PC-9 (cell line): ENCODE measurements at regions not wholly inside any gene's neighbourhood (a gene's known extent, or its start where the extent isn't known, plus 50 kb on each side); places are given as distances from the start of the nearest gene placed in this dataset.

ENCODE experiments used
- BruUV-seq: library from RNA; stranded (reverse); fragments of 400-500 nt; replicated peaks from 2 replicates; lab custom pipeline; 2021; lab: Mats Ljungman, UMichigan
- CTCF ChIA-PET: fragments of 300-600 bp; sonication (Branson Sonifier 250); formaldehyde crosslinking; loops from one replicate; lab custom pipeline; 2022; ENCODE audit warnings: antibody characterized with exemption; lab: Charles Lee
- POLR2A ChIA-PET: fragments of 300-600 bp; sonication (Branson Sonifier 250); formaldehyde crosslinking; loops from one replicate; lab custom pipeline; 2022; ENCODE audit warnings: antibody characterized with exemption; ENCODE audit not compliant: unreplicated experiment; lab: Charles Lee
- DNase-seq, 2 experiments: peaks; one replicate each; pipeline versions ENCODE4 v3.0.0 to v3.0.0-alpha.2; 2015 to 2022; ENCODE audit warnings: mixed read lengths in 1 of 2
- H2AFZ ChIP-seq: fragments of 200-600 bp; sonication (generic); 2 replicates; pipeline ENCODE4 v1.8.1; 2017; ENCODE audit warnings: antibody characterized with exemption
- H3F3A ChIP-seq: fragments of 200-600 bp; sonication (generic); 2 replicates; pipeline ENCODE4 v1.8.1; 2017; ENCODE audit warnings: antibody characterized with exemption, mild to moderate bottlenecking, low read depth; ENCODE audit not compliant: insufficient read depth
- H3K27ac ChIP-seq: fragments of 200-600 bp; sonication (generic); 2 replicates; pipeline ENCODE4 v1.6.1; 2016; ENCODE audit warnings: mixed run types
- H3K27me3 ChIP-seq: fragments of 200-600 bp; sonication (generic); 2 replicates; pipeline ENCODE4 v1.6.1; 2016; ENCODE audit warnings: low read depth, mixed run types; ENCODE audit not compliant: insufficient read depth
- H3K36me3 ChIP-seq: fragments of 200-600 bp; sonication (generic); 2 replicates; pipeline ENCODE4 v1.6.1; 2016; ENCODE audit warnings: low read depth, mixed run types
- H3K4me1 ChIP-seq: fragments of 200-600 bp; sonication (generic); replicated peaks from 2 replicates; pipeline ENCODE4 v1.6.1; 2016; ENCODE audit warnings: mixed run types; ENCODE audit not compliant: insufficient read depth
- H3K4me2 ChIP-seq: fragments of 200-600 bp; sonication (generic); 2 replicates; pipeline ENCODE4 v1.6.1; 2017; ENCODE audit warnings: mixed run types
- H3K4me3 ChIP-seq: fragments of 200-600 bp; sonication (generic); 2 replicates; pipeline ENCODE4 v1.6.1; 2016; ENCODE audit warnings: mixed run types
- H3K79me2 ChIP-seq: fragments of 200-600 bp; sonication (generic); 2 replicates; pipeline ENCODE4 v1.6.1; 2017; ENCODE audit warnings: low read depth, mixed run types
- H3K9me2 ChIP-seq: fragments of 200-600 bp; sonication (generic); 2 replicates; pipeline ENCODE4 v1.8.1; 2017; ENCODE audit warnings: mild to moderate bottlenecking; ENCODE audit not compliant: insufficient read depth
- H3K9me3 ChIP-seq: fragments of 200-600 bp; sonication (generic); 2 replicates; pipeline ENCODE4 v1.8.1; 2016; ENCODE audit warnings: low read depth; ENCODE audit not compliant: insufficient read depth
- H4K20me1 ChIP-seq: fragments of 200-600 bp; sonication (generic); 2 replicates; pipeline ENCODE4 v1.8.1; 2017; ENCODE audit not compliant: insufficient read depth
- CTCF ChIP-seq: fragments of 200-600 bp; sonication (generic); conservative IDR thresholded peaks from 2 replicates; pipeline ENCODE4 v1.6.1; 2017; ENCODE audit warnings: mixed run types, antibody characterized with exemption, mild to moderate bottlenecking, moderate library complexity
- EZH2 ChIP-seq: fragments of 200-600 bp; sonication (generic); IDR thresholded peaks from 2 replicates; pipeline ENCODE4 v1.8.0; 2017; ENCODE audit warnings: antibody characterized with exemption, low read depth
- intact Hi-C: fragments of 100-400 bp; cut with micrococcal nuclease; formaldehyde crosslinking; loops from one replicate; pipeline ENCODE4 v1.10.0; 2022; ENCODE audit not compliant: unreplicated experiment

GRCh38 chr22:49586873-49587272, 240.8 kb downstream of the BRD1 start:
- no peak for DNase-seq
- peaks cover 98% of the 10 kb centered on the region for H3K27me3 ChIP-seq
- no TSS peak for BruUV-seq
- ChIA-PET POLR2A (no interaction called here), CTCF (no interaction called here)
- H3F3A ChIP-seq, result no peaks in the 10 kb centered on the region
- H4K20me1 ChIP-seq, result no peaks in the 10 kb centered on the region
- no peaks in the 10 kb centered on the region for H3K36me3 ChIP-seq
- no peaks in the 10 kb centered on the region for H3K9me2 ChIP-seq
- intact Hi-C loops, result no loop called here
- no peak overlapping the region for H3K27ac ChIP-seq
- TF ChIP-seq EZH2 (no peak), CTCF (no peak)
- H3K4me3 ChIP-seq, result no peak overlapping the region
- no peak overlapping the region for H2AFZ ChIP-seq
- H3K9me3 ChIP-seq, result no peaks in the 10 kb centered on the region
- no peak overlapping the region for H3K4me2 ChIP-seq
- H3K4me1 ChIP-seq, result no peaks in the 10 kb centered on the region
- H3K79me2 ChIP-seq, result no peaks in the 10 kb centered on the region

- BruUV-seq, result no TSS peak
- peaks cover 96% of the 10 kb centered on the region for H3K27me3 ChIP-seq
- no peak overlapping the region for H3K4me3 ChIP-seq
- intact Hi-C loops, result no loop called here
- no peak for DNase-seq
- POLR2A ChIA-PET, result no interaction called here
- H3K79me2 ChIP-seq, result no peaks in the 10 kb centered on the region
- no peak overlapping the region for H3K27ac ChIP-seq
- H3K4me2 ChIP-seq, result no peak overlapping the region
- no peaks in the 10 kb centered on the region for H3K4me1 ChIP-seq
- no peaks in the 10 kb centered on the region for H4K20me1 ChIP-seq
- H3K9me3 ChIP-seq, result no peaks in the 10 kb centered on the region
- CTCF ChIA-PET, result no interaction called here
- TF ChIP-seq EZH2 (no peak), CTCF (no peak)
- H3F3A ChIP-seq, result no peaks in the 10 kb centered on the region
- no peak overlapping the region for H2AFZ ChIP-seq
- H3K36me3 ChIP-seq, result no peaks in the 10 kb centered on the region
- no peaks in the 10 kb centered on the region for H3K9me2 ChIP-seq
Observed at GRCh38 chr22:49586244-49586748, 241.4 kb downstream of the BRD1 start.

- H4K20me1 ChIP-seq, result no peaks in the 10 kb centered on the region
- intact Hi-C loops, result no loop called here
- H3K79me2 ChIP-seq, result no peaks in the 10 kb centered on the region
- no peak overlapping the region for H2AFZ ChIP-seq
- CTCF ChIA-PET, result no interaction called here
- no peaks in the 10 kb centered on the region for H3F3A ChIP-seq
- H3K4me2 ChIP-seq, result no peak overlapping the region
- no peak overlapping the region for H3K4me3 ChIP-seq
- no peak overlapping the region for H3K27ac ChIP-seq
- H3K4me1 ChIP-seq, result no peaks in the 10 kb centered on the region
- no peaks in the 10 kb centered on the region for H3K9me2 ChIP-seq
- POLR2A ChIA-PET, result no interaction called here
- no peak for DNase-seq
- H3K9me3 ChIP-seq, result 0 out of 2 replicates have a peak, but pooled peaks cover 5% of the 10 kb centered on the region
- peaks cover 96% of the 10 kb centered on the region for H3K27me3 ChIP-seq
- BruUV-seq, result no TSS peak
- TF ChIP-seq EZH2 (0 out of 2 replicates have a peak, but pooled peaks have one; percentile 33), CTCF (no peak)
- no peaks in the 10 kb centered on the region for H3K36me3 ChIP-seq
Observed at GRCh38 chr22:49585461-49586243, 242.0 kb downstream of the BRD1 start.
